ENCODE measurements at regions not wholly inside any gene's neighbourhood (a gene's known extent, or its start where the extent isn't known, plus 50 kb on each side); places are given as distances from the start of the nearest gene placed in this dataset.

GRCh38 chr2:167336213-167336612, 447.9 kb downstream of the XIRP2 start:
- Histone ChIP-seq H3K9me3 (no peaks in the 10 kb centered on the region), H3K36me3 (no peaks in the 10 kb centered on the region), H3K27ac (no peak overlapping the region), H3K4me1 (no peaks in the 10 kb centered on the region), H3K4me3 (no peak overlapping the region), H3K27me3 (no peaks in the 10 kb centered on the region)
- DNase-seq (ENCODE audit: low spot score in 2 of 2), result no peak
- intact Hi-C loops (cut with DNase I), result no loop called here
- no peak for TF ChIP-seq CTCF (IDR thresholded peaks at IDR 0.05)

GRCh38 chr2:167335541-167335992, 447.3 kb downstream of the XIRP2 start:
- H3K9me3 ChIP-seq, result no peaks in the 10 kb centered on the region
- no peaks in the 10 kb centered on the region for H3K36me3 ChIP-seq
- intact Hi-C loops (cut with DNase I), result no loop called here
- no peak for TF ChIP-seq CTCF (IDR thresholded peaks at IDR 0.05)
- no peaks in the 10 kb centered on the region for H3K27me3 ChIP-seq
- H3K4me1 ChIP-seq, result no peaks in the 10 kb centered on the region
- DNase-seq (ENCODE audit: low spot score in 2 of 2), result no peak
- no peak overlapping the region for H3K27ac ChIP-seq
- H3K4me3 ChIP-seq, result no peak overlapping the region

GRCh38 chr2:167334146-167334742, 446.0 kb downstream of the XIRP2 start:
- Histone ChIP-seq H3K9me3 (no peaks in the 10 kb centered on the region), H3K36me3 (no peaks in the 10 kb centered on the region), H3K4me1 (no peaks in the 10 kb centered on the region), H3K27me3 (no peaks in the 10 kb centered on the region), H3K4me3 (no peak overlapping the region), H3K27ac (no peak overlapping the region)
- DNase-seq (ENCODE audit: low spot score in 2 of 2), result no peak
- intact Hi-C loops (cut with DNase I), result no loop called here
- no peak for TF ChIP-seq CTCF (IDR thresholded peaks at IDR 0.05)

- no peaks in the 10 kb centered on the region for H3K9me3 ChIP-seq
- no peak overlapping the region for H3K27ac ChIP-seq
- no peak for DNase-seq (ENCODE audit: low spot score in 2 of 2)
- no peak overlapping the region for H3K4me3 ChIP-seq
- H3K27me3 ChIP-seq, result no peaks in the 10 kb centered on the region
- intact Hi-C loops (cut with DNase I), result no loop called here
- TF ChIP-seq CTCF (IDR thresholded peaks at IDR 0.05), result no peak
- no peaks in the 10 kb centered on the region for H3K36me3 ChIP-seq
- H3K4me1 ChIP-seq, result no peaks in the 10 kb centered on the region
Measured at GRCh38 chr2:167333245-167333644, 445.0 kb downstream of the XIRP2 start.

GRCh38 chr2:167332358-167332757, 444.1 kb downstream of the XIRP2 start:
- H3K4me1 ChIP-seq, result no peaks in the 10 kb centered on the region
- no peaks in the 10 kb centered on the region for H3K9me3 ChIP-seq
- no peak overlapping the region for H3K4me3 ChIP-seq
- DNase-seq (ENCODE audit: low spot score in 2 of 2), result no peak
- H3K27ac ChIP-seq, result no peak overlapping the region
- TF ChIP-seq CTCF (IDR thresholded peaks at IDR 0.05), result no peak
- no peaks in the 10 kb centered on the region for H3K36me3 ChIP-seq
- intact Hi-C loops (cut with DNase I), result no loop called here
- H3K27me3 ChIP-seq, result no peaks in the 10 kb centered on the region
